ENCODE measurements at regions not wholly inside any gene's neighbourhood (a gene's known extent, or its start where the extent isn't known, plus 50 kb on each side); places are given as distances from the start of the nearest gene placed in this dataset.
A peak's percentile ranks its signal among the peaks of the same experiment; 100 is the strongest.

DNA sequence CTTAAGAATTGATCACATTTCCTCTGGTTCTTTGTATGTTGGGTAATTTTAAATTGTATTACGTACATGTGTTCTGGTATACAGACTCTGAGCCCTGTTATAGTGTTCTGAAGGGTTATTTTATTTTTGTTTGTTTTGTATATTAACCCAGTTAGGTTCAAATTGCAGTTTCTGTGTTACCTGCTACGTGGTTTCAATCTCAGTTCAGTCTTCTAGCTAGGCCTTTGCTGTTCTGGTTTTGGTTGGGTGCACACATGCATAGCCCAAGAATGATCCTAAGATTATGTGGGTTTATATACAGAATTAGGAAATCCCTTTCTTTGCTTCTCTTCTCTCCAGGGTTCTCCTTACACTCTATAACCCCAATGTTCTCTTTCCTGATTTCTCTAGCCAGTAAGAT, 161.0 kb downstream of the PPP1R2C start:
- no peak for DNase-seq

DNA sequence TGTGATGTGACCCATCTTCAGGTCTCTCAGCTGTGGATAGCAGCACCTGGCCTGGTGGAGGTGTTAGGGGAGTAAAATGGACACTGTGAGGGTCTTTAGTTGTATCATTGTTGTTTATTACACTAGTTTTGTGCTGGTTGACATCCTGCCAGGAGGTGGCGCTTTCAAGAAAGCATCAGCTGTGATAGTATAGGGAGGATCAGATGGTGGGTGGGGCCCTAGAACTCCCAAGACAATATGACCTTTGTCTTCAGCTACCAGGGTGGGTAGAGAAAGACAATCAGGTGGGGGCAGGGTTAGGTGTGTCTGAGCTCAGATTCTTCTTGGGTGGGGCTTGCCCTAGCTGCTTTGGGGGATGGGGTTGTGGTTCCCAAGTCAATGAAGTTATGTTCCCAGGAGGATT, 162.8 kb downstream of the PPP1R2C start:
- DNase-seq, result no peak

DNA sequence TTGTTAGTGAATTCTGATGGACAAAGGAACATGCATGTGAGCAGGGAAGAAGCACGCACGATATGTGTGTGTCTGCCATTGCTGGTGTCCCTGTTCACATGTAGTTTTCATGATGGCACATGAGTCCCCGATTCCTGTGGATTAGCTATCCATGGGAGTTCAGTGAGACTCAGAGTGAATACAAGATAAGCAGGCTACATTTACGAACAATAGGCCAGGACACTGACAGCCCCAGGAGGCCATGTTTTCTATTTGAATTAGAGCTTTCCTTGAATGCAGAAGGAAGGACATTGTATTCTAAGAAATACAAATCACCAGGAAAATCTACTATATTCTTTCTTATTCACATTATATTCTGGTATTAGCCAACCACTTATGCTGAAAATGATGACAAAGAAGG, 171.4 kb downstream of the PPP1R2C start:
- DNase-seq, result no peak

DNA sequence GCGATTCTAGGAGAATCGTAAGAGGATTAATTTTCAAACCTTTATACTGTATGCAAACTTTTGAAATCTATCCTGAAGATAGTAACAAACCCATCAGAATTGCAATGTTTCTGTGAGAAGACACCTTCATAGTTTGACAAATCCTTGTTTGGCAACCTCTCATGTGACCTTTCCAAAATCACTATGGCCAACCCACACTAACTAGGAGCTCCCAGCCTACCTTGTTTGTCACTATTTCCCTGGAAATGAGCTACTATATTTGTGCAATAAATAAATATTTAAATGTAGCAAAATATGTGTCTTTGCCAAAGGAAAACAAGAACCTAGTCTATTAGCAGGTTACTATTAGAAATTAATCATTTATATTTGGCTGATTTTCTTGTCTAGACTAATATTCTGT, 173.7 kb downstream of the PPP1R2C start:
- no peak for DNase-seq

DNA sequence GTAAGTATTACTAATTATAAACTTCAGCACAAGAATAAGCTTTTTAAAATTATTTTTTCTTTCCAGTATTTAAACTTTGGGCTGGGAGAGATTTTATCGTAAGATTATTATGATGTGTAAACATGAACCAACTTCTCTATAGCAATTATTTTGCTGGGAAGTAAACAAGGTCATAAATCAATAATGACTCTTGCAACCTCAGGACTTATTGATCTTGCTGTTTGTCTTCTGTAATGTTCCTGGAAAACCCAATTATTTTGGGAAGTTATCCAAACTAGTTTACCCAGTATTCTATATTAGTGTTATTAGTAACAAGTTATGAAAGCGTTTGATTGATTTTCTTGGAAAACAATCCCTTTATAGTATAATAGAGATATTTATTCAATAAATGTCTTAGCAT, 174.9 kb downstream of the PPP1R2C start:
- DNase-seq, result no peak

DNA sequence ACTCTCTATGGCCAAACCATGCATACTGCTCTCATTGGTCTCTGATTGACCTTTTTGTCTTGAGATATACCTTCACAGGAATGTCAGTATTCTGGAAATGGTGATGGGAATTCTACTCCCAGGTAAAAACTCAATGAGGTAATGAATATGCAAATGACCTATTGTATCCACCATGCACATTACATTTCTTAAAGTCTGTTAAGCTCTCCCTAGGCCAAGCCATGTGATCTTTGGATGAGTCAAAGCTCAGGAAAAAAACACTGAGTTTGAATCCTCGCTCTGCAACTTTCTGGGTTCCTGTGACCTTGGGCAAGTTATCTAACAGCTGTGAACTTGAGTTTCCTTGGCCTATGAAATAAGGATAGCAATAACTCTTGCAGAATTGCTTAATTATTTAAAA, 175.4 kb downstream of the PPP1R2C start:
- DNase-seq, result no peak

DNA sequence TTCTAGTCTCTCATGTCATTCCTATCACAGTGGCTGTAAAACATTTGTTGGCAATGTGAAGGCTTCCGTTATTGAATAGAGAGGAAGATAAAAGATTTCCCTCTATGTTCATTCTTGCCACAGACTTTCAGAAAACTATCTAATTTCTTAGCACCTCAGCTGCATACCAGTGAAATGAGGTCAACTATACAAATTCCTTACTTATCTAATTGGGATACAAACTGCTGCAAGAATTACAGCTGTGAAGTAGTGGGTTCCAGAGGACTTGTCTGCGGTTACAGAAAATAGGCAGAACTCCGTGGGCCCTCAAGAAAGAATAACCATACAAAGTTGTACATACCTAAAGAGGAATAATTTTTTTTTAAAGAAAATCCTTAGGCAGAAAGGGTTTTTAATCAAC, 175.8 kb downstream of the PPP1R2C start:
- DNase-seq, result no peak

DNA sequence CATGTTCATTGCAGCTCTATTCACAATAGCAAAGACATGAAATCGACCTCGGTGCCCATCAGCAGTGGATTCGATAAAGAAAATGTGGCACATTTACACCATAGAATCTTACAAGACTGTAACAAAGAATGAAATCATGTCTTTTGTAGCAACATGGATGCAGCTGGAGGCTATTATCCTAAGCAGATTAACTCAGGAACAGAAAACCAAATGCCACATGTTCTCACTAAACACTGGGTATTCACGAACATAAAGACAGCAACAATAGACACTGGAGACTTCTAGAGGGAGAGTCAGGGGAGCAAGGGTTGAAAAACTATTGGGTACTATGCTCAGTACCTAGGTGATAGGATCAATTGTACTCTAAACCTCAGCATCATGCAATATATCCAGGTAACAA, 180.5 kb downstream of the PPP1R2C start:
- peak in 1 of 2 experiments; percentile 2 for DNase-seq

DNA sequence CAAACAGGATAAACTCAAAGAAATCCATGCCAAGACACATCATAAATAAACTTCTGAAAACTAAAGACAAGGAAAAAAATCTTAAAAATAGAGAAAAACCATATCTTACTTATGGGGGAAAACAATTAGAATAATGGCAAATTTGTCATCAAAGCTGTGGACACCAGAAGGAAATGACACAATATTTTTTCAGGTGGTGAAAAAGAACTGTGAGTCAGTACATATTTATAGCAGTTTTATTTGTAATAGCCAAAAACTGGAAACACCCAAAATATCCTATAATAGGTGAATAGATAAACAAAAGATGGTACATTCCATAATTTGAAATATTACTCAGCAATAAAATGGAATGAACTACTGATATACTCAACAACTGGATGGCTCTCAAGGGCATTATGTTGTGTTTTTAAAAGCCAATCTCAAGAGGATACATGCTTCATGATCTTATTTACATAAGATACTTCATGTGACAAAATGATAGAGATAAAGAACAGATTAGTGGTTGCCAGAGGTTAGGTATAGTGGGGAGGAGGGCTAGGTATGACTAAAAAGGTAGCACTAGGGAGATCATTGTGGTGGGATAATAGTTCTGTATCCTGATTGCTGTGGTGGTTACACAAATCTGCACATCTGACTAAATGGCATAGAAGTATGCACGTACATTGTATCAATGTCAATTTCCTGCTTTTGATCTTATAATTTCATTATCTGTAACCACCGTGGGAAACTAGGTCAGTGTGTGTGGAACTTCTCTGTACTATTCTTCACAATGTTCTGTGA, 191.9 kb downstream of the PPP1R2C start:
- no peak for DNase-seq

DNA sequence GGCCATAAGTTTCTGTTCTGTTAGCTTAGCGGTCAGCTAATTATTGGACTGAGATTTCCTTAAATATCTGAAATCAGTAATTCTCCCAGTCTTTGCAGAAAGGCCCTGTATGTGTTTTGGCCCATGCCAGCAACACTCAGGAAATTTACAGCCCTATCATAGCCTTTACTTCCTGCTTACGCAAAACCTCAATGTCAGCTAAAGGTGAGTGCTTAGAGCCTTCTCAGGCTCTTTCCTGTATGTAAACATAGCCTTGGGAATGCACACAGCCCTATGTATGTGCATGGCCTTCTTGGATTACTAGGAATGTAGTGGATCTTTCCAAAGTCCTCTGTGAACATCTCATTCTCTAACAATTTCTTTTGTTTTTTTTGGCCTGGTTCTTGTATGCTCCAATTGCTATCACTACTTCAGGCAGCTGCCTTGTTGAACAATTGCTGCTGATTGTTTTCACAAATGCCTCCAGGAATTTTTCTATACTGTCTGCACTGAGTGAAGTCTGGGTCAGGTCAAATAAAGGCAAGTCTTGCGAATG, 200.0 kb downstream of the PPP1R2C start:
- no peak for DNase-seq

DNA sequence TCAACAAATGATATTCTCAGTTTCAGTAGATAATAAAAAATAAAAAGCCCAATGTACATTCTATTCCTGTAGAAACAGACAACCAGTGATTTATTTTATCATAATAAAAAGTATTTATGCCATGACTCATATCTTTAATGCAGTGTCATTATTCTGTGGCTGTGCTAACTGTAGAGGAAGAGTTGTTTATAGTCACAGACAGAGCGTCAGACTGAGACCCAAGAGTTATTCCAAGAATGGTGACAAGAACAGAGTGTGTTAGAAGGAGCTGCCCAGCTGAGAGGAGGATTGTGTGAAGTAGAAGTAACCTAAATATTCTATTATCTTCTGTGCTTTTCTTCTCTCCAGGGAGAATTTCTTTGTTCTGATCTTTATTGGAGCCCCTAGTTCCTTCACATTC, 210.7 kb downstream of the PPP1R2C start:
- no peak for DNase-seq

DNA sequence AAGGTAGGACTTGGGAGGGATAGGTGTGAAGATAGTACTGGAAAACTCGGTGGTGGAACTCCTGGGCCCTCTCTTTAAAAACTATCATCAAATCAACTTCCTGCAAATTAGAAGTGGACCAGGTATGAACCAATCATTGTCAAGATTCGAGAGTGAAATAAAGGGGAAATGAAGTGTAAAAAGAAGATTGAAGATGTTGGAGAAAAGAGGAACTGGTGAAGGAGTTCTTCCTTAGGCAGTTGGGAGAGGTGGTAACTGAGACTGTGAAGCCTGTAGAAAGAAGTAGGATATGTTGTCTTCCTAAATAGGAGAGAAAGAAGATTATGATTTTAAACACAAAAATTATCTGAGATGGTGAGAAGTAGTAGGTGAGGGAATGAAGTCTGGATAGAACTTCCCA, 212.2 kb downstream of the PPP1R2C start:
- DNase-seq, result no peak

DNA sequence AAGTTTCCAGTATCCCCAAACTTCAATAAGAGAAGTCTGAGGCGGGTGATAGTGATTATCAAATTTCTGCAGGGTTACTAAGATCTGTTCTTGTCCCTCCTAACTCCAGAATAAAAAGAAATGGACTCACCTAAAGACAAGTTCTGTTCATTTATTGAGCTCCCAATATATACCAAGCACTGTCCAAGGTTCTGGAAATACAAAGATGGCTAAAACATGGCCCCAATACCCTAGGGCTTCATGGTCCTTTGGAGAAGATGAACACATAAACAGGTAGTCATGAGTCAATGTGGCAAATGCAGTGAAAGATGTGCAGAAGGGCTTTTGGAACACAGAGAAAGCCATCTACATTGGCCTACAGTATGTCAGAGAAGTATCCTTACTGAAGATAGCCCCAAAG, 231.2 kb downstream of the PPP1R2C start:
- no peak for DNase-seq

DNA sequence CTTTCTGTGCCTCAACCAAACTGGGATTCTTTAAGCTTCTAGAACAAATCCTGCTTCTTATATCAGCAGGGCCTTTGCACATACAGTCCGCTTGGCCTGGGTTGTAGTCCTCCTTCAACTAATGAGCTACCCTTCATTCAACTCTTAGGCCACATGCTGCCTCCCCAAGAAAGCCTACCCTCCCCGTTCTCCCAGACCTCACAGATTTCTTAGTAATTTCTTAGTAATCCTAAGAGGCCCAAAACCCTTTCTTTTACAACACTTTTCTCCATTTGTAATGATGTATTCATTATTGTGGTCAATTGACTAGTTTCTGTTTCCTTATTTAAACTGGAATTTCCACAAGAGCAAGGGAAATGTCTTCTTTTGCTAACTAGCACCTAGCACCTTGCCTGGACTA, 233.1 kb downstream of the PPP1R2C start:
- no peak for DNase-seq

DNA sequence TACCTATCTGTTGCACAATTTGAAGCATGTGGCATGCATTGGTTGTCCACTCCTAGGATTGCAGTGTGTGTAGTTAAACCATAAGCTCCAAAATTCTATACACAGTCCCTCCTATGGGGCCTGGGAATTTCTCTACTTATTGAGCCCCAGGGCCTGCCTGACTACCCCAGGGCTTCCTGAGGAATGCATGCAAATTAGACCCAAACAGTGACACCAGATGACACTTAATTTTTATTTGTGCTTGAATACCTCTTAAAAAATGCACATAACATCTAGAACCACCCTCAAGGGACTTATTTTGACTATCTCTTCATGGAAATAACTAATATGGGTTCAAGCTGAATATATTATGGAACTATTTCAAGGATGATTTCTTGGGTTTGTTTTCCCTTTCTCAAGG, 236.4 kb downstream of the PPP1R2C start:
- no peak for DNase-seq

DNA sequence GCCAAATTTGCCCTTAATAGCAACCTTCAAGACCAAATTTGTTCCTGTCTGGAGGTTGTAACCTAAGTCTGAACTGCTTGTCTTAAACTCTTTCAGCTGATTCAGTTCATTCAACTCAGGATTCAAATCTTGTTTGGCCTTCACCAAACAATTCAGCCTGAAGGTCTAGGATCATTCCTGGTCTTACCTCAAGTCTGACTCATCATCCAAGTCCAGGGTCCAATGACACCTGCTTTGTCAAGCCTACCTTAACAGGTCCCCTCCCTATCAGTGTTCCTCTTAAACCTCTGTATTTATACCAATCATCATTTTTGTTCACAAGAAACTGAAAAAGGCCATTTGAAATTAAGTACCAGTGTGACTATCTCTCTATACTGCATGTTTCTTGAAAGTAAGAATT, 237.8 kb downstream of the PPP1R2C start:
- DNase-seq, result no peak

DNA sequence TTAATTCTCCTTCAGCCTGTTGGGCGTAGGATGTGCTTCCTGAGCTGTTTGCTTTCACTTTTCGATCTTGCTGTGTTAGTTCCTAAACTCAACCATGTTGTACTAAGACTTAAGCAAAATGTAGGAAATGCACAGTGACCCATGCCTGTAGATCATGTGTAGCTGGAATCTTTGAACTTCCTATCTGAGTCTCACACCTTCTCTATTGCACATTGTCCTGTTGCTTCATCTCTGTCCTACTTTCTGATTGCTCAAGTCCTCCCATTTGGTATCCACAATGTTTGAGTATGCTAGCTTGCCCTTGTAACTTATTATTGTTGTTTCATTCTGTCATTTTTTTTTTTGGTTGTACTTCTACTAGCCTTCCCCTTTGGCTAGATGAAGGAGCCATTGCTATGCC, 239.6 kb downstream of the PPP1R2C start:
- no peak for DNase-seq

DNA sequence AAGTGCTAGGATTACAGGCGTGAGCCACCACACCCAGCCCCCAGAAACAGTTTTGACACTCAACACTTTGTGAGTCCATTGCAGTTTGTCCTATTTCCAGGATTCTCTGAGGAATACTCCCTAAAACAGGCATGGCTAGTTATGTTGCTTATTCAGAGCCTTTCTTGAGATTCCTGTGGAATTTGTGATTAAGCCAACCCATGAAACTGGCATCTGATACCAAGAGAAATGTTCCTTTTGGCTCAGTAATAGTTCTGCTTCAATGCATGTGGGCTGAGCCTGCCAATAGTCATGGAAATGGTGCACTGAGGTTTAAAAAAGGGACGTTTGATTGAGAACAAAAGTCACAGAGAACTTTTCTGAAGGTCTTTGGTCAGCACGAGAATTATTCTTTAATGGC, 241.7 kb downstream of the PPP1R2C start:
- no peak for DNase-seq

DNA sequence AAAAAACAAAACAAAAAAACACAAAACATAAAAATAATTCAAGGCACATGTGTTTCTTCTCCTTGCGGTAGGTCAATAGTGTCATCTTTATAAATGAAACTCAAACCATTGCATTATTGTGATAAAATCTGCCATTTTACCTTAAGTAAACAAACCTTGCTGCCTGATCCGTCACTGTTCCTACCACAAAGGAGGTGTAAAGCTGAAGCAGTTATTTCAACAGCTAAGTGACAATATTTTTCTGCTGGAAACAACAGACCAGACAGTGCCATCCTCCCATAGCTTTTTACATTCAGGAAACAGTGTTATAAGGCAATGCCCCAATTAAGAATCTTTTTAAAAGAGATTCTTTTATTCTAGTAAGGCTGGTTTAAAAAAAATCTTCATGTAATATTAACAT, 242.7 kb downstream of the PPP1R2C start:
- DNase-seq, result no peak

DNA sequence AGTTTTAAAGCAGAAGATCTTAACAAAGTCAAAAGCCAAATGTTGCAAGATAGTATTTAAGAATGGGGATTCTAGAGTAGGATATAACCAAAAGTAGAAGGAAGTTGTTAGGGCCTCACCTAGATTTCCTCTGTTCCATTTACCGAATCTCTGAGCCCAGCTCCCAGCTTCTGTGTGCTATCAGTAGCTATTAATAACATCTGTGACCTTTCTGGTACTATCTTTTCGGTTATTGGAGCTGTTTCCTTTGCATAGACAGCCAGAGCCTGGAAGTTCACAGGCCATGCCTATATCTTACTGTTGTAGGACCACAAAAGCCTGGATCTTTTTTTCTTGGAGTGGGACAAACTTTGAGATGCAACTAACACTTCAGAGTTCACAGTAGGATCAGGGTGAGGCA, 244.2 kb downstream of the PPP1R2C start:
- DNase-seq, result no peak

DNA sequence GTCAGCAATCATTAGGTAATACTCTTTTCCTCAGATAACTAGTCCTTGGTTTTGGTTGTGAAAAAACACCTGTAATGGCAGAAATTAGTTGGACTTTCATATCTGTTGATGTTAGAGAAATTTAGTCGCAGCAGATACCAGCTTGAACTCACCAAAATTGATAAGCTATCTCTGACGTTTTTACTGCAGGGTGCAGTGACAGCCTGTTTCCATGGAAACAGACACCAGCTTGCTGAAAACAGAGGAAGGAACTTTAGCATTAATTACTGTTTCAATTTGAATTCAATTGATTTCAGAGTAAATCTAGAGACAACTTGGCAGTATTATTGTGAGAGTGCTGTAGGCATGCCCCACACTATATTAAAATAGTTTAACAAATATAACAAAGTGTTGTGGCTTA, 246.5 kb downstream of the PPP1R2C start:
- DNase-seq, result no peak

DNA sequence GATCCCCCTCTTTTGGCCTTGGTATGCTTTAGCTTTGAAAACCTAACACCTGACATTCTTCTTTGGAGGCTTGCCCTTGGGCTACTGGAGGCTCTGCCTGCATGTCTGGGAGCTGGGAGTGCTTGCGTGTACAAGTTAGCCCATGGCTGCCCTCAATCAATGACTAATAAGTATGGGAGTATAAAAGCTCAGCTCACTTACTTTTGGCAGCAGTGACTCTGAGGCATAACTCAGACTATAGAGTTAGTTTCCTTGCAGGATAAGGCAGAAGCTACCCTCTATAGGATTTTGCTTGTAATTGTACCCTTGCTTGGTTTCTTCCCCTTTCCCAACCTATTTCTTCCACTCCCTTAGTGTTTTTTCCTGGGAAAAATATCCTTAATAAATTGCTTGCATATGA, 247.9 kb downstream of the PPP1R2C start:
- no peak for DNase-seq

DNA sequence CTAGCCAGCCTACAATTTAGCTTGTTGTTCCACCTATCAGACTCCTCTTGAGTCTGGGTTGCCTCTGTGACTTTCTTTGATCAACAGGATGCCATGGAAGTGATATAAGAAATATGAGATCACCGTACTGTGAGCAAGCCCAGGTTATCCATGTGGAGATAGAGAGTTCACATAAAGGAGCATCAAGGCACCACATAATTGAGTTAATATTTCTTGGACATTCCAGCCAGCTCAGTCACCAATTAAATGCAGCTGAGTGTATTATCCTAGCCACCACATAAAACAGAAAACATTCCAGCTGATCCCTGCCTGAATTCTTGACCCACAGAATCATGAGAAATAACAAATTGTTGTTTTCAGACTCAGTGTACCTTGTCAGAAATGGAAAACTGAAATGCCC, 253.6 kb downstream of the PPP1R2C start:
- no peak for DNase-seq

DNA sequence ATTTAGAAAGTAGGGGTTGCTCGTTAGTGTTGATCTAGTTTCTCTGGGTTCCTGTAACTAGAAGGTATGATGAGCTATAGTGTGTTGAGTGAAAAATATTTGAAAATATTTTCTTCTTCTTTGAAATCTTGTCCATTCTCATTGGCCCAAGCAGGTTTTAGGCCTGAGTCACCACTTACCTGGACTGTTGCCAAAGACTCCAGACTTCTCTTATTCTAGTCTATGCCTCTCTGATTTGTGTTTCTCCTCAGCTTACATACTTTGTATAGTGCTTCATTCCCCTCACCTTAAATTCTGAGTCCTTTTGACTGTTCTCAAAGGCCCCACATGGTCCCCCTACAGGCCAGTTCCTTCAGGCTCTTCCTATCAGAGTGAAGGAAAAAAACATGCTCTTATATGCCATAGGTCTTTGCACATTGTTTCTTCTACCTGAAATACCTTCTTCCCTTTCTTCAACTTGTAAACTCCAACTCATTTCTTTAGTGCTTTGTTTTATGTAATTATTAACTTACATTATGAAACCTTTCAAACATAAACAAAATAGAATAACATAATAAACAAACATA, 258.2 kb downstream of the PPP1R2C start:
- DNase-seq, result no peak

DNA sequence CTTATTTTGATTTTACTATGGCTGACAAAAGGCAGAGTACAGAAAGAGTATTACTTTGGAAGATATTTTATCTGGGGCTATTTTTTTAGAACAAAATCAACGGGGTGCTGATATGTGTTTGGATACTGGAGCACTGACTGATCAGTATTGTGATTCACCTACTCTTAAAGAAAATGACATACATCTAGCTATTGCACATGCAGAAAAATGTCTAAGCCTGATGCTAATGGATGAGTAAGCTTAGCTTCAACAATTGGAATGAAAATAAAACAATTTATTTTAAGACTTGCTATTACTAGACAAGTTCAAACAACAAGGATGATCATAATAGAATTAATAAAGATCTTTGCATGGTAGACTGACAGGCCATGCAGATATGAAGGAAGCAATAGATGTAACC, 262.0 kb downstream of the PPP1R2C start:
- no peak for DNase-seq
